NB4 (cell line): ENCODE measurements at regions not wholly inside any gene's neighbourhood (a gene's known extent, or its start where the extent isn't known, plus 50 kb on each side); places are given as distances from the start of the nearest gene placed in this dataset.

Source experiments
- CTCF ChIP-seq: IDR thresholded peaks from one replicate; pipeline ENCODE4 v1.5.1; 2012; ENCODE audit warnings: low read depth, low read length
- POLR2A ChIP-seq: IDR thresholded peaks from 2 replicates; pipeline ENCODE4 v1.6.1; 2011; ENCODE audit warnings: mild to moderate bottlenecking; ENCODE audit not compliant: insufficient read length; ENCODE audit errors: extremely low read depth

GRCh38 chr2:149761611-149762010, 174.0 kb upstream of the MMADHC start:
- TF ChIP-seq POLR2A (no peak), CTCF (no peak)
